ENCODE measurements at regions not wholly inside any gene's neighbourhood (a gene's known extent, or its start where the extent isn't known, plus 50 kb on each side); places are given as distances from the start of the nearest gene placed in this dataset.
"Not testable (repeated sequence)": the region's sequence is repeated elsewhere in the genome, so short reads cannot be mapped to it uniquely, and the experiment has no call there.

DNA sequence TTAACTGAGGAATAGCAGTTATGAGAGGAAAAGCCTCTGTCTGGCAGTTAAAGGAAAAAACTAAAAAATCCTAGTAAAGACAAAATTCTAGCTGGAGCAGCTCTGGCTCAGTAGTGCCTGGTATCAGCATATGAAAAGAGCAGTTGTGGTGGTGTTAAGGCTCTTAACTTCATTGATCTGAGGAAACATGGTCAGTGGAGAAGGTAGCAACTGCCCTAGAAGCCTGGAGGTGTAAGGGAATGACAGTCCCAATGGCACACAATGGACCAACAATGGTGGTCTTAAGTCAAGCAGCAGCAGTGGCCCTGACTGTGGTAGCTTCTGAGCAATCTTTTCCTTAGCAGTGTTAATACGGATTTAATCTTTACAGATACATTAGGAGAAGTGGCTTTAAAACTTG, 189.6 kb upstream of the POF1B start:
- no peak for DNase-seq
- in situ Hi-C loops (cut with HindIII; ENCODE audit: low pct_ligation_motif_present, low pct_unique_long_range_greater_than_20kb, low sequenced_read_pairs), result no loop called here

- no peak for DNase-seq
- in situ Hi-C loops (cut with HindIII; ENCODE audit: low pct_ligation_motif_present, low pct_unique_long_range_greater_than_20kb, low sequenced_read_pairs), result no loop called here
These were observed 181.8 kb upstream of the POF1B start for GRCh38 chrX:85561231-85561630.

DNA sequence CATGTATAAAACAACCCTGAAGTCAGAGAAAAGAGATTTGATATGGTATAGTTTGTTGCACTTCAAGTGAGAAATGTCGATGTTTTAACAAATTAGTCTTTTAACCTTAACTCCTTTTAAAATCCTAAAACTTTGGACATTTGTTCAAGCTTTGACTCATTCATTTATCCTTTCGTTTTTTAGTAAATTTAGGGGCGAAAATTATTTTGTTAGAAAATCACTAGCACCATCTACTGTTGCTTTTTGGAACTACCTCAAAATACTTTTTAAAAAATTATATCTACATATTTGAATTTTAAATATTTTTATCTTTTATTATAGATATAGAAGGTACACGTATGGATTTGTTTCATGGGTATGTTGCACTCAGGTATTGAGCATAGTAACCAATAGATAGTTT, 165.1 kb upstream of the POF1B start:
- DNase-seq, result no peak
- in situ Hi-C loops (cut with HindIII; ENCODE audit: low pct_ligation_motif_present, low pct_unique_long_range_greater_than_20kb, low sequenced_read_pairs), result no loop called here

GRCh38 chrX:85543866-85544265, 164.4 kb upstream of the POF1B start:
- no peak for DNase-seq
- in situ Hi-C loops (cut with HindIII; ENCODE audit: low pct_ligation_motif_present, low pct_unique_long_range_greater_than_20kb, low sequenced_read_pairs), result no loop called here

- DNase-seq; in situ Hi-C loops (cut with HindIII; ENCODE audit: low pct_ligation_motif_present, low pct_unique_long_range_greater_than_20kb, low sequenced_read_pairs): not testable (repeated sequence)
These were observed 149.7 kb upstream of the POF1B start for GRCh38 chrX:85529141-85529540.

- in situ Hi-C loops (cut with HindIII; ENCODE audit: low pct_ligation_motif_present, low pct_unique_long_range_greater_than_20kb, low sequenced_read_pairs), result no loop called here
- no peak for DNase-seq
These were observed 138.7 kb upstream of the POF1B start for GRCh38 chrX:85517994-85518718.

- in situ Hi-C loops (cut with HindIII; ENCODE audit: low pct_ligation_motif_present, low pct_unique_long_range_greater_than_20kb, low sequenced_read_pairs), result no loop called here
- no peak for DNase-seq
These were observed 136.7 kb upstream of the POF1B start for GRCh38 chrX:85516131-85516530.

DNA sequence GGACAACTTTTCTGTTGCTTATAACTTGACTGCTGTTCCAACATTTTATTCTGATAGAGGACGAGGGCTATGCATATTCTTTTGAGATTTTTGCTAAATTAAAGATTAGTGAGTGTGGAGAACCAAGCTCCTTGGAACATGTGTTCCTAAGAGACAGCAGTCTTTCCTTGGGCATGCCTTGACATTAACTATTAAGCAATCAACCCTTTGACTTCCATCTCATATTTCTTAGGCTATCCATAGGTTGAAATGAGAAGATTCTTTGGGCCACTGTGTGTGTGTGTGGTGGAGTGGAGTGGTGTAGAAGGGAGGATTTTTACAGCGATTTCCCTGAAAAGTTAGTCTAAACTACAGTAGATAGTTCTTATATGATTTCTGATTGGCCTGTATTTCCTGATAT, 127.4 kb upstream of the POF1B start:
- in situ Hi-C loops (cut with HindIII; ENCODE audit: low pct_ligation_motif_present, low pct_unique_long_range_greater_than_20kb, low sequenced_read_pairs), result no loop called here
- no peak for DNase-seq

DNA sequence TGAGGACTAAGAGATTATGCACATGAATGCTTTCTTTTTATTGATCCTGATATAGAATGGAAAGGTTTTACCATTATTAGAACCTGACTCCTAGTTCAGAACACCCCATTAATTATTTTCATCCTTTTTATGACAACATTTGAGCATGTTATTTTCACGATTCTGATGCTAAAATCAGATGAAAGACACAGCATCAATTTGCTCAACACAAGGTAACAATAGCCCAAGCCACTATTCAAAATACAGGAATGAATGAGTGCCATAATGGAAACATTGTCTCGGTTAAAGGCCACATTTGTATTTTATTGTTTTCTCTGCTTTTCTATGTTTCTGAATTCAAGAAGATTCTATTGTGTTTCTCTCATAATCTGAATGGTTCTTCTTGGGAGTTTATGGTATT, 126.3 kb upstream of the POF1B start:
- in situ Hi-C loops (cut with HindIII; ENCODE audit: low pct_ligation_motif_present, low pct_unique_long_range_greater_than_20kb, low sequenced_read_pairs), result no loop called here
- DNase-seq, result no peak

DNA sequence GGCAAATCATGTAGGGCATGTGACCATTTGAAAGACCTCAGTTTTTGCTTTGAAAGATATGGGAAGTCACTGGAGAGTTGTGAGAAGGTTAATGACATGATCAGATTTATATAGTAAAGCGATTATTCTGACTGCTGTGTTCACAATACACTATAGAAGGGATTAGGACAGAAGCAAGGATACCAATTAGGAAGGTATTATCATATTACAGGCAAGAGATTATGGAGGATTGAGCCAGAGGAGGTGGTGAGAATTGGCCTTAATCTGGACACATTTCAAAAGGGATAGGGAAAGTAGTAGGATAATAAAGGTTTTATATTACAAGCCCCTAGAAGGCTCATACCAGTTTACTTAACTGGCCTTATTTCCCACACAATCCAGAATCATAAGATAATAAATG, 124.9 kb upstream of the POF1B start:
- no peak for DNase-seq
- in situ Hi-C loops (cut with HindIII; ENCODE audit: low pct_ligation_motif_present, low pct_unique_long_range_greater_than_20kb, low sequenced_read_pairs), result no loop called here

DNA sequence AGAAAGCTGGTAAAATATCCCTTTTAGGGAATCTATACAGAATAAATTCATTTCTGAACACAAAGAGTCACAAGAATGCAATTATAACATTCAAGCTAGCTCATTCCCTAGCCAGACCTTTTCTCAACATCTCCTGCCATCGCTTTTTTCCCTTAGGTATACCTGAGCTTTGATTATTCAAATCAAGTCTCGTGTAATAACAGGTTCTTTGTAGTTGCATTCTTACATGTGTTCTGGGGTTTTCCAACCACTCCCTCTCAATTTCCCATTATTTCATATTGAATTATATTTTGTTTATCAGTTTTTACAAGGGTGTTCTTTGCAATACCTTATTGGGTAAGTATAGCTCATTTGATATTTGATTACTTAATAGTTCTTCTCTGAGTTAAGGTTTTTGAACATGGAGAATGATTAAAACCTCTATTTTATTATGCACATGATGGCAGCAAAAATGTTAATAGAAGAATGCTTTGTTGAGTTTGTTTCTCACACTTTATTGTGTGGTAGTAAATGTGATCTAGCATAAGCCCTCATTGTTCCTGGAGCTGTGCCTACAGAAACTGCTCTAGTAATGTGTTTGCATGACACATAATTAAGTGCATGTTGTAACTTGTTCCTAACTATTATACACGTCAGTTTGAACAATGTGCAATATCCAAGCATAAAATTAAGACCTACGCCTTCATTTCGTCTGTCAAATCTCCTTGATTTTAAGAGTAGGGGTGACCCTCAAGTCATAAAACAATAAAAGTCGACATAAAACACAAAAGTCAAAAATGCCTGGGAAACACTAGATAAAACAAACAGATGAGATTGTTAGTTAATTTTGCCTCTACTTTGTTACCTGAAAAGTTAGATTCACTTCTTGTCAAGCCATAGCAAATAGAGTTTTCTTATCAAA, 124.0 kb upstream of the POF1B start:
- no peak for DNase-seq
- in situ Hi-C loops (cut with HindIII; ENCODE audit: low pct_ligation_motif_present, low pct_unique_long_range_greater_than_20kb, low sequenced_read_pairs), result no loop called here

- DNase-seq, result no peak
- in situ Hi-C loops (cut with HindIII; ENCODE audit: low pct_ligation_motif_present, low pct_unique_long_range_greater_than_20kb, low sequenced_read_pairs), result no loop called here
These were observed 121.9 kb upstream of the POF1B start for GRCh38 chrX:85501349-85501748.

- DNase-seq, result no peak
- in situ Hi-C loops (cut with HindIII; ENCODE audit: low pct_ligation_motif_present, low pct_unique_long_range_greater_than_20kb, low sequenced_read_pairs), result no loop called here
These were observed 119.9 kb upstream of the POF1B start for GRCh38 chrX:85499400-85499799.

GRCh38 chrX:85493821-85494220, 114.4 kb upstream of the POF1B start:
- in situ Hi-C loops (cut with HindIII; ENCODE audit: low pct_ligation_motif_present, low pct_unique_long_range_greater_than_20kb, low sequenced_read_pairs), result no loop called here
- DNase-seq, result no peak

GRCh38 chrX:85454295-85454694, 74.8 kb upstream of the POF1B start:
- no peak for DNase-seq
- in situ Hi-C loops (cut with HindIII; ENCODE audit: low pct_ligation_motif_present, low pct_unique_long_range_greater_than_20kb, low sequenced_read_pairs), result no loop called here

- in situ Hi-C loops (cut with HindIII; ENCODE audit: low pct_ligation_motif_present, low pct_unique_long_range_greater_than_20kb, low sequenced_read_pairs), result no loop called here
- no peak for DNase-seq
These were observed 65.1 kb upstream of the POF1B start for GRCh38 chrX:85444613-85445012.
